ENCODE measurements at regions not wholly inside any gene's neighbourhood (a gene's known extent, or its start where the extent isn't known, plus 50 kb on each side); places are given as distances from the start of the nearest gene placed in this dataset.

- Histone ChIP-seq H3K36me3 (ENCODE audit: control insufficient read depth, insufficient read depth, low read length) (no peaks in the 10 kb centered on the region), H3K4me1 (ENCODE audit: control insufficient read depth, insufficient read depth, low read length) (no peaks in the 10 kb centered on the region), H3K4me3 (ENCODE audit: low read depth in 2 of 2, low read length in 2 of 2) (no peak overlapping the region), H3K27ac (ENCODE audit: low read length) (no peak overlapping the region), H3K27me3 (ENCODE audit: control insufficient read depth, insufficient read depth, low read length) (no peaks in the 10 kb centered on the region), H3K9me3 (ENCODE audit: control insufficient read depth, insufficient read depth, low read depth, low read length) (no peaks in the 10 kb centered on the region)
- POLR2A ChIA-PET, result no interaction called here
- intact Hi-C loops (cut with micrococcal nuclease; ENCODE audit: unreplicated experiment), result no loop called here
- no TSS peak for BruUV-seq (replicated peaks)
- TF ChIP-seq POLR2AphosphoS5 (IDR thresholded peaks at IDR 0.05; ENCODE audit: low read depth, low read length) (no peak), REST (IDR thresholded peaks at IDR 0.05; ENCODE audit: insufficient read depth in 1 of 2, low read depth in 2 of 2, low read length in 1 of 2) (no peak), TCF7L2 (IDR thresholded peaks at IDR 0.05; ENCODE audit: low read depth, low read length) (no peak), SIN3A (IDR thresholded peaks at IDR 0.05; ENCODE audit: borderline replicate concordance, insufficient read depth, low read depth, low read length) (no peak), CTCF (IDR thresholded peaks at IDR 0.05) (no peak)
- CTCF ChIA-PET, result interaction anchor here (0.6 kb wide), 2 partner anchors 54 to 383 kb away, joined by 4 to 6 read pairs; no protein-coding TSS in a partner anchor
- in situ Hi-C loops (cut with HindIII; ENCODE audit: low pct_unique_long_range_greater_than_20kb, low sequenced_read_pairs), result no loop called here
- no peak for ATAC-seq
- DNase-seq (ENCODE audit: low read depth, low spot score), result no peak
Observed at GRCh38 chr2:136358576-136358975, 240.6 kb upstream of the CXCR4 start.

- Histone ChIP-seq H3K4me3 (ENCODE audit: low read depth in 2 of 2, low read length in 2 of 2) (no peak overlapping the region), H3K4me1 (ENCODE audit: control insufficient read depth, insufficient read depth, low read length) (no peaks in the 10 kb centered on the region), H3K27me3 (ENCODE audit: control insufficient read depth, insufficient read depth, low read length) (no peaks in the 10 kb centered on the region), H3K9me3 (ENCODE audit: control insufficient read depth, insufficient read depth, low read depth, low read length) (no peaks in the 10 kb centered on the region), H3K27ac (ENCODE audit: low read length) (no peak overlapping the region), H3K36me3 (ENCODE audit: control insufficient read depth, insufficient read depth, low read length) (no peaks in the 10 kb centered on the region)
- ATAC-seq (no peak), DNase-seq (ENCODE audit: low read depth, low spot score) (no peak)
- POLR2A ChIA-PET, result no interaction called here
- intact Hi-C loops (cut with micrococcal nuclease; ENCODE audit: unreplicated experiment), result no loop called here
- in situ Hi-C loops (cut with HindIII; ENCODE audit: low pct_unique_long_range_greater_than_20kb, low sequenced_read_pairs), result no loop called here
- CTCF ChIA-PET, result no interaction called here
- TF ChIP-seq SIN3A (IDR thresholded peaks at IDR 0.05; ENCODE audit: borderline replicate concordance, insufficient read depth, low read depth, low read length) (no peak), REST (IDR thresholded peaks at IDR 0.05; ENCODE audit: insufficient read depth in 1 of 2, low read depth in 2 of 2, low read length in 1 of 2) (no peak), CTCF (IDR thresholded peaks at IDR 0.05) (no peak)
- BruUV-seq (replicated peaks), result no TSS peak
Observed at GRCh38 chr2:136357007-136357380, 239.0 kb upstream of the CXCR4 start.
